ENCODE measurements at regions not wholly inside any gene's neighbourhood (a gene's known extent, or its start where the extent isn't known, plus 50 kb on each side); places are given as distances from the start of the nearest gene placed in this dataset.

DNA sequence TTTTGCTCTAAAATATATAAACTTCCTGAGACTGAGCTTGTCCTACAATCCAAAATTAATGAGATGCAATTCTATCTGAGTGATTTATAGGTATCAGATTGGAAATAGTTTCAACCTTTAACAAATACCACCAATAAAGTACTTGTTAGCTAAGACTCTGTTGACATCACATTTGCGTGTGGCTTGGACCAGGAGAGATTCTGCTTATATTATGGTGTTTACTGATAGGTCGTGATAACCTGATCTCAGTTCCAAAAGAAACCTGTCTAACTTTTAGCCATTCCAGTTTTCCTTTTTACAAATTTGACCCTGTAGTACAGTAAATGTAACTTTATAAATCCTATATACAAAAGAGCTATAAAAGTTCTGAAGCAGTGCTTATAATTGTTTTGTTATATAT, 78.4 kb upstream of the ABCA12 start:
- TF ChIP-seq, protein P1, sequence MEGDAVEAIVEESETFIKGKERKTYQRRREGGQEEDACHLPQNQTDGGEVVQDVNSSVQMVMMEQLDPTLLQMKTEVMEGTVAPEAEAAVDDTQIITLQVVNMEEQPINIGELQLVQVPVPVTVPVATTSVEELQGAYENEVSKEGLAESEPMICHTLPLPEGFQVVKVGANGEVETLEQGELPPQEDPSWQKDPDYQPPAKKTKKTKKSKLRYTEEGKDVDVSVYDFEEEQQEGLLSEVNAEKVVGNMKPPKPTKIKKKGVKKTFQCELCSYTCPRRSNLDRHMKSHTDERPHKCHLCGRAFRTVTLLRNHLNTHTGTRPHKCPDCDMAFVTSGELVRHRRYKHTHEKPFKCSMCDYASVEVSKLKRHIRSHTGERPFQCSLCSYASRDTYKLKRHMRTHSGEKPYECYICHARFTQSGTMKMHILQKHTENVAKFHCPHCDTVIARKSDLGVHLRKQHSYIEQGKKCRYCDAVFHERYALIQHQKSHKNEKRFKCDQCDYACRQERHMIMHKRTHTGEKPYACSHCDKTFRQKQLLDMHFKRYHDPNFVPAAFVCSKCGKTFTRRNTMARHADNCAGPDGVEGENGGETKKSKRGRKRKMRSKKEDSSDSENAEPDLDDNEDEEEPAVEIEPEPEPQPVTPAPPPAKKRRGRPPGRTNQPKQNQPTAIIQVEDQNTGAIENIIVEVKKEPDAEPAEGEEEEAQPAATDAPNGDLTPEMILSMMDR (IDR thresholded peaks at IDR 0.05): no peak
- TF ChIP-seq POLR2A (IDR thresholded peaks at IDR 0.05): no peak

All from vagina (tissue), 2 donors.